SJCRH30 (cell line): ENCODE measurements at regions not wholly inside any gene's neighbourhood (a gene's known extent, or its start where the extent isn't known, plus 50 kb on each side); places are given as distances from the start of the nearest gene placed in this dataset.

ENCODE experiments used
- DNase-seq, 2 experiments: peaks; one replicate each; pipeline ENCODE4 v3.0.0-alpha.2; 2015 to 2020
- H3K27ac ChIP-seq: fragments of 250-450 bp; sonication (Bioruptor Pico); 2 replicates; pipeline ENCODE4 v1.5.1; 2020; ENCODE audit warnings: mild to moderate bottlenecking, moderate library complexity
- H3K27me3 ChIP-seq: fragments of 250-450 bp; sonication (Bioruptor Pico); 2 replicates; pipeline ENCODE4 v1.5.1; 2020; ENCODE audit warnings: mild to moderate bottlenecking, moderate library complexity
- H3K36me3 ChIP-seq: fragments of 250-450 bp; sonication (Bioruptor Pico); 2 replicates; pipeline ENCODE4 v1.5.1; 2020; ENCODE audit warnings: mild to moderate bottlenecking, moderate library complexity
- H3K4me1 ChIP-seq: fragments of 250-450 bp; sonication (Bioruptor Pico); 2 replicates; pipeline ENCODE4 v1.5.1; 2020; ENCODE audit warnings: mild to moderate bottlenecking, moderate library complexity
- H3K4me3 ChIP-seq: fragments of 250-450 bp; sonication (Bioruptor Pico); 2 replicates; pipeline ENCODE4 v1.5.1; 2020; ENCODE audit warnings: mild to moderate bottlenecking, moderate library complexity
- H3K9me3 ChIP-seq: fragments of 250-450 bp; sonication (Bioruptor Pico); replicated peaks from 2 replicates; pipeline ENCODE4 v1.5.1; 2020; ENCODE audit warnings: mild to moderate bottlenecking, moderate library complexity

- no peak for DNase-seq
- Histone ChIP-seq H3K27me3 (no peaks in the 10 kb centered on the region), H3K4me3 (no peak overlapping the region), H3K36me3 (no peaks in the 10 kb centered on the region), H3K27ac (no peak overlapping the region), H3K9me3 (no peaks in the 10 kb centered on the region), H3K4me1 (peaks cover 23% of the 10 kb centered on the region)
Observed at GRCh38 chr10:78770167-78771090, 298.3 kb upstream of the ZMIZ1 start.

- H3K4me3 ChIP-seq, result no peak overlapping the region
- H3K36me3 ChIP-seq, result no peaks in the 10 kb centered on the region
- peaks cover 18% of the 10 kb centered on the region; the same call in 1 of the 2 replicates for H3K4me1 ChIP-seq
- H3K27ac ChIP-seq, result no peak overlapping the region
- no peaks in the 10 kb centered on the region for H3K9me3 ChIP-seq
- DNase-seq, result no peak
- H3K27me3 ChIP-seq, result no peaks in the 10 kb centered on the region
Observed at GRCh38 chr10:78771260-78771659, 297.5 kb upstream of the ZMIZ1 start.

GRCh38 chr10:78771808-78772455, 296.8 kb upstream of the ZMIZ1 start:
- no peaks in the 10 kb centered on the region for H3K36me3 ChIP-seq
- peaks cover 15% of the 10 kb centered on the region; the same call in 1 of the 2 replicates for H3K4me1 ChIP-seq
- no peaks in the 10 kb centered on the region for H3K9me3 ChIP-seq
- DNase-seq, result no peak
- no peak overlapping the region for H3K4me3 ChIP-seq
- no peaks in the 10 kb centered on the region for H3K27me3 ChIP-seq
- no peak overlapping the region for H3K27ac ChIP-seq

GRCh38 chr10:78772486-78772885, 296.3 kb upstream of the ZMIZ1 start:
- no peaks in the 10 kb centered on the region for H3K9me3 ChIP-seq
- no peak overlapping the region for H3K4me3 ChIP-seq
- no peak overlapping the region for H3K27ac ChIP-seq
- no peak for DNase-seq
- no peaks in the 10 kb centered on the region for H3K36me3 ChIP-seq
- H3K4me1 ChIP-seq, result peaks cover 15% of the 10 kb centered on the region; the same call in 1 of the 2 replicates
- H3K27me3 ChIP-seq, result no peaks in the 10 kb centered on the region

- no peak overlapping the region for H3K27ac ChIP-seq
- H3K4me1 ChIP-seq, result peaks cover 13% of the 10 kb centered on the region; the same call in 1 of the 2 replicates
- no peak for DNase-seq
- H3K4me3 ChIP-seq, result no peak overlapping the region
- H3K27me3 ChIP-seq, result no peaks in the 10 kb centered on the region
- no peaks in the 10 kb centered on the region for H3K9me3 ChIP-seq
- no peaks in the 10 kb centered on the region for H3K36me3 ChIP-seq
Observed at GRCh38 chr10:78772986-78773530, 295.7 kb upstream of the ZMIZ1 start.

- Histone ChIP-seq H3K4me3 (no peak overlapping the region), H3K27ac (peak overlapping the region; percentile 36; the same call in 1 of the 2 replicates), H3K9me3 (no peaks in the 10 kb centered on the region), H3K36me3 (no peaks in the 10 kb centered on the region), H3K27me3 (no peaks in the 10 kb centered on the region), H3K4me1 (peaks cover 3% of the 10 kb centered on the region; the same call in 1 of the 2 replicates)
- DNase-seq, result no peak
Observed at GRCh38 chr10:78774614-78774998, 294.2 kb upstream of the ZMIZ1 start.

GRCh38 chr10:78774999-78775711, 293.6 kb upstream of the ZMIZ1 start:
- Histone ChIP-seq H3K27me3 (no peaks in the 10 kb centered on the region), H3K4me1 (peaks cover 3% of the 10 kb centered on the region; the same call in 1 of the 2 replicates), H3K4me3 (no peak overlapping the region), H3K27ac (peak overlapping the region; percentile 36; the same call in 1 of the 2 replicates), H3K9me3 (no peaks in the 10 kb centered on the region), H3K36me3 (no peaks in the 10 kb centered on the region)
- peak; percentile 47 to 54 for DNase-seq

GRCh38 chr10:78775891-78776290, 292.9 kb upstream of the ZMIZ1 start:
- no peak overlapping the region; the same call in 1 of the 2 replicates for H3K27ac ChIP-seq
- DNase-seq, result no peak
- H3K36me3 ChIP-seq, result no peaks in the 10 kb centered on the region
- H3K4me3 ChIP-seq, result no peak overlapping the region
- no peaks in the 10 kb centered on the region for H3K9me3 ChIP-seq
- no peaks in the 10 kb centered on the region for H3K27me3 ChIP-seq
- peaks cover 3% of the 10 kb centered on the region; the same call in 1 of the 2 replicates for H3K4me1 ChIP-seq

- no peak for DNase-seq
- Histone ChIP-seq H3K27me3 (no peaks in the 10 kb centered on the region), H3K9me3 (no peaks in the 10 kb centered on the region), H3K4me1 (peaks cover 3% of the 10 kb centered on the region; the same call in 1 of the 2 replicates), H3K36me3 (no peaks in the 10 kb centered on the region), H3K4me3 (no peak overlapping the region), H3K27ac (no peak overlapping the region)
Observed at GRCh38 chr10:78776756-78777155, 292.0 kb upstream of the ZMIZ1 start.

- no peaks in the 10 kb centered on the region for H3K36me3 ChIP-seq
- H3K4me1 ChIP-seq, result peaks cover 3% of the 10 kb centered on the region; the same call in 1 of the 2 replicates
- no peaks in the 10 kb centered on the region for H3K27me3 ChIP-seq
- no peaks in the 10 kb centered on the region for H3K9me3 ChIP-seq
- DNase-seq, result peak; percentile 36 to 61
- no peak overlapping the region for H3K4me3 ChIP-seq
- no peak overlapping the region for H3K27ac ChIP-seq
Observed at GRCh38 chr10:78777466-78777865, 291.3 kb upstream of the ZMIZ1 start.

- no peak for DNase-seq
- Histone ChIP-seq H3K4me1 (peaks cover 3% of the 10 kb centered on the region; the same call in 1 of the 2 replicates), H3K9me3 (no peaks in the 10 kb centered on the region), H3K4me3 (no peak overlapping the region), H3K36me3 (no peaks in the 10 kb centered on the region), H3K27ac (no peak overlapping the region), H3K27me3 (no peaks in the 10 kb centered on the region)
Observed at GRCh38 chr10:78777867-78778266, 290.9 kb upstream of the ZMIZ1 start.

- peaks cover 3% of the 10 kb centered on the region; the same call in 1 of the 2 replicates for H3K4me1 ChIP-seq
- no peaks in the 10 kb centered on the region for H3K9me3 ChIP-seq
- no peaks in the 10 kb centered on the region for H3K36me3 ChIP-seq
- DNase-seq, result no peak
- H3K27ac ChIP-seq, result no peak overlapping the region
- H3K27me3 ChIP-seq, result no peaks in the 10 kb centered on the region
- H3K4me3 ChIP-seq, result no peak overlapping the region
Observed at GRCh38 chr10:78778444-78779338, 290.1 kb upstream of the ZMIZ1 start.

- no peaks in the 10 kb centered on the region for H3K9me3 ChIP-seq
- H3K36me3 ChIP-seq, result no peaks in the 10 kb centered on the region
- no peak overlapping the region for H3K4me3 ChIP-seq
- no peak overlapping the region for H3K27ac ChIP-seq
- H3K4me1 ChIP-seq, result peaks cover 9% of the 10 kb centered on the region
- no peaks in the 10 kb centered on the region for H3K27me3 ChIP-seq
- DNase-seq, result no peak
Observed at GRCh38 chr10:78779339-78779955, 289.3 kb upstream of the ZMIZ1 start.
